Skin epidermis (tissue), 12 donors: ENCODE measurements at regions not wholly inside any gene's neighbourhood (a gene's known extent, or its start where the extent isn't known, plus 50 kb on each side); places are given as distances from the start of the nearest gene placed in this dataset.
"Not testable (repeated sequence)": the region's sequence is repeated elsewhere in the genome, so short reads cannot be mapped to it uniquely, and the experiment has no call there.

Source experiments
- H3K27ac ChIP-seq, 21 experiments: fragments of 200-600 bp; sonication (generic) in 11 of 21; one replicate each; pipeline ENCODE4 v1.5.0; 2020; ENCODE audit warnings: mild to moderate bottlenecking in 3 of 21, inconsistent platforms in 2 of 21, moderate library complexity in 2 of 21
- H3K4me3 ChIP-seq, 7 experiments: fragments of 200-600 bp; sonication (generic) in 2 of 7; one replicate each; pipeline ENCODE4 v1.5.0; 2020; ENCODE audit warnings: inconsistent platforms in 2 of 7, mild to moderate bottlenecking in 2 of 7, moderate library complexity in 1 of 7

DNA sequence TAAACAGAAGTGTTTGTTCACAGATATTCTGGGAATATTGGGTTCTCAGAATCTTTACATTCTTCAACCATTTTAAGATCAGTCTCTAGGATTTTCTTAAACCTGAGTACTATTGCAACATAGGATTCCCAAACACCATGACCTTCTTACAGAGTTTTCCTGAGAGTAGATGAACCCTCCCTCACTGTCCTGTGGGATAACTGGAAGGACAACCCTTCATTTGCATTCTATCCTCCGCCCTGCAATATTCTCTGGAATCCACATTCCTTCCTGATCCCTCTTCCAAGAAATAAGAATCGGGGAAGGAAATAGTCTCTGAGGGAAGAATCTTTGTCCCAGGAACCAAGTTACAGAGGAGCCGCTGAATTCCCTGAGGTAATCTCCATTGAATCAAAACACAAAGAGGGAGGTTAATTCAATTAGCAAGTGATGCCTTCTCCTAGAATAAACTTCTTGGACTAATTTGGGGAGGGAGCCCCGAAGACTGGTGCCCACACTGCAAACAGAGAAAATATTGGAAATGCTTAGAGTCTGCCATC is 99.8 kb upstream of the MBIP start:
- Histone ChIP-seq H3K27ac (no peak overlapping the region), H3K4me3 (no peak overlapping the region)

DNA sequence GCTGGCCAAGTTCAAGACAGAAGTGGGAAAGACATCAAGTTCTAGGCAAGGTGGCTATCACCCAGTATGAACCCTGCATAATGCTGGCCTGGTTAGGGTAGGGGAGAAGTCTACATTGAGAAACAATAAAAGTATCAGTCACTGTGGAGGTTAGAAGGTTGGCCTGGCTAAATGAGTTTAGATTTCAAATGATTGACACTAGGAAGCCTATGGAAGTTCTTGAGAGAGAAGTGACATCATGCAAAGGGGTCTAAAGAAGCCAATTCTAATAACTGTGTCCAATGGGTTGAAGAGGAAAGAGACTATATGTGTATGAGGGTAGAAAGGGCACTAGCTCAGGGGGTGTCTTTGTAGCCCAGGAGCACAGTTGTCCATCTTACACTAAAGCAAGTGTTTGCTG is 98.5 kb upstream of the MBIP start:
- Histone ChIP-seq H3K27ac (no peak overlapping the region), H3K4me3 (no peak overlapping the region)

DNA sequence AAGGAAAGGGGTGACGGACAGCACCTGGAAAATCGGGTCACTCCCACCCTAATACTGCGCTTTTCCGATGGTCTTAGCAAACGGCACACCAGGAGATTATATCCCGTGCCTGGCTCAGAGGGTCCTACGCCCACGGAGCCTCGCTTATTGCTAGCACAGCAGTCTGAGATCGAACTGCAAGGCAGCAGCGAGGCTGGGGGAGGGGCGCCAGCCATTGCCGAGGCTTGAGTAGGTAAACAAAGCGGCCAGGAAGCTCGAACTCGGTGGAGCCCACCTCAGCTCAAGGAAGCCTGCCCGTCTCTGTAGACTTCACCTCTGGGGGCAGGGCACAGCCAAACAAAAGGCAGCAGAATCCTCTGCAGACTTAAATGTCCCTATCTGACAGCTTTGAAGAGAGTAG is 91.5 kb upstream of the MBIP start:
- not testable (repeated sequence) for H3K27ac ChIP-seq, H3K4me3 ChIP-seq

DNA sequence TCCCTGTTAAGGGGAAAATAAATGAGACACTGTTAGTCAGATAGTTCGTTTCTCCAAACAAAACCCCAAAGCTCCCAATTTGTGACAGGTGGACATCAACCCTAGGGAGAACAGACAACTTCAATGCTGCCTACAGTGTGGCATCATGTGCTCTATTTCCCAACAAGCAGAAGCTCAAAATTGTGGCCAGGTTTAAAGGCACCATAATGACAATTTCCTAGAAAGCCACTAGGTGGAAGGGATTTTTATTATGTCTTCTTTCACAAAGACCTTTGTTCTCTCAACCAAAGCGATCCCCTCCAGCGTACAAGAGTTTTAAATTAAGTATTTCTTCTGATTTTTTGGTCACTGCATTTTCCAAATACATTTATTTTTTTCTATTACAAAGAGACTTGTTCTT is 88.0 kb upstream of the MBIP start:
- Histone ChIP-seq H3K4me3 (no peak overlapping the region), H3K27ac (no peak overlapping the region)

DNA sequence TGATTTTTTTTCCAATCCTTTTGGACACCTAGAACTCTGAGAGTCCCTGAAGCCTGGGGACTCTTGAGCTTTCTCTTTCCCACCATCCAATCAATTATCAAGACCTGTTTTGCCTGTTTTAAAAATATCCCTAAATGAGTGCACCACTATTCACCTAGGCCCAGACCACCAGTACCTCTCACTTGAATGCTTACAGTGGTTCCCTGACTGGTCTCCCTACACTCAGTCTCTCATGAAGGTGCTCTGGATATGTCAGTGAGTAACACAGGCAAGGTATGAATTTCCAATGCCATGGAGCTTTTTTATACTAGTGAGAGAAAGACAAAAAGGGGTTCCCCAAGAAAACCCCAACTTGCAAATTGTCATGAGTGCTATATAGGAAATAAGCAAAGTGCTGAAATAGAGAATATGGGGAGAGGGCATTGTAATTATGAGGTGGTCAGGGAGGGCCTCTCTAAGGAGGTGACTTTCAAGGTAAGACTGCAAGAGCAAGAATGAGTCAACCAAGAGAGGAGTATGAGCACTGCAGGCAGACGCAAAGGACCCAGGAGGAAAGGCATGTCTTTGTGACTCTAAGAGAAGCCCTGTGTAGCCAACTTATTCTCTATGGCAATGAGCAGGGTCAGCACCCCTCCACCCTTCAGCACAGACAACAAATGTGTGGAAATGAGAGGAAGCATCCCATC is 85.3 kb upstream of the MBIP start:
- no peak overlapping the region for H3K4me3 ChIP-seq
- H3K27ac ChIP-seq, result no peak overlapping the region

DNA sequence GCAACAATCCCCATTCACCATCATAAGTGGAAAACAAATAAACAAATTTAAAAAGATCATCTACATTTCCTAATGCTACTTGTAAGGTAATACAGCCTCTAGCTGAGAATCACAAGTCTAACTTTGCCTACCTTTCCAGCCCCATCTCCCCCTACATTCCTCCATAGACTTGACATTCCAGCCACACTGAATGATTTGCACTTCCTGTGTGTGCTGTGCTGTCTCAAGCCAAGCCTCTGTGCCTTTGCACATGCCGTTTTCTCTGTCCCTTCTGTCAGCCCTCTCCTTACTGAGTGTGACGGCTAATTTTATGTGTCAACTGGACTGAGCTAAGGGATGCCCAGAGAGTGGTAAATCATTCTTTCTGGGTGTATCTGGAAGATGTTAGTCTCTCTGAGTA is 82.4 kb upstream of the MBIP start:
- Histone ChIP-seq H3K27ac (no peak overlapping the region), H3K4me3 (no peak overlapping the region)

DNA sequence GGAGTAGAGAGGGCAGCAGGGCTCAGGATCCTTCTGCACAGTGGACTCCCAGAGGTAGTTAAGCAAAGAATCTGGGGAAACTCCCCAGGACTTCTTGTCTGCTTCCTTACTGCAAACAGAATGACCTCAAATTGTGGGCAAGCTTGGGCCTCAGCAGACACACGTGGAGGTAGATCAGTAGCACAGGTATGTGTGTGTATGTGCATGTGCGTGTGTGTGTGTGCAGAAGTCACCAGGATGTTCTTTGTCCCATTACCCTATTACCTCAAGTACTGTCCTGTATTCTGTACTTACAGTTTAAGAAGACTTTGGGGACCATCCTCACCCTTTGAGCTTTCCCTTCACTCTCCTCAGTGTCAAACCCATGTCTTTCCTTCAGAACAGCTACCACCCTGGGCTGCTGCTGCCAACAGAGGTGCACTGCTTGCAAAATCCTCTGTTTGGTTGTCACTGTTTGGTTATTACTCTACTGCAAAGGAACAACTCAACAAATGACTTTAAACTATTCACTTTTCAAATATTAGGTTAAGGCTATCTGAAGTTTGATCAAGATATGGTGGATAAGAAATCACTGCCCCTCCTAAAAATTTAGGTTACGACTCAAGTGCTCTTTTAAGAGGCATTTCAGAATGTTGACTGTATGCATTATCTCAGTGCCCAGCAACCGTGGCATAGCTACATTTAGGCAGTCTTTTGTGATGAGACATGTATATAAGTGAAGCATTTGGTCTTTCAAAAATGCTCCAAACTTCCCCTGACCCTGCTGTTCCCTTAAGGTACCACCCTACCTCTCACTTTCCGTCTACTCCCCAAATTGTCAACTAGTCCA is 78.2 kb upstream of the MBIP start:
- no peak overlapping the region for H3K4me3 ChIP-seq
- H3K27ac ChIP-seq, result no peak overlapping the region

DNA sequence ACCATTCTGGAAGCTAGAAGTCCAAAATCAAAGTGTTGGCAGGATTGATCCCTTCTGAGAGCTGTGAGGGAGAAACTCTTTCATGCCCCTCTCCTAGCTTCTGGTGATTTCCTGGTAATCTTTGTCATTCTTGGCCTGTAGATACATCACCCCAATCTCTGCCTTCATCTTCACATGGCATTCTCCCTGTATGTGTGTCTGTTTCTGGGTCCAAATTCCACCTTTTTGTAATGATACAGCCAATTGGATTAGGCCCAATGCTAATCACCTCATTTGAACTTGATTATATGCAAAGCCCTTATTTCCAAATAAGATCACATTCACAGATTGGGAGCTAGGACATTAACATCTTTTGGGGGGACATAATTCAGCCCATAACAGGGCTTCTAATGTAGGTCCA is 76.9 kb upstream of the MBIP start:
- H3K4me3 ChIP-seq, result no peak overlapping the region
- no peak overlapping the region for H3K27ac ChIP-seq

DNA sequence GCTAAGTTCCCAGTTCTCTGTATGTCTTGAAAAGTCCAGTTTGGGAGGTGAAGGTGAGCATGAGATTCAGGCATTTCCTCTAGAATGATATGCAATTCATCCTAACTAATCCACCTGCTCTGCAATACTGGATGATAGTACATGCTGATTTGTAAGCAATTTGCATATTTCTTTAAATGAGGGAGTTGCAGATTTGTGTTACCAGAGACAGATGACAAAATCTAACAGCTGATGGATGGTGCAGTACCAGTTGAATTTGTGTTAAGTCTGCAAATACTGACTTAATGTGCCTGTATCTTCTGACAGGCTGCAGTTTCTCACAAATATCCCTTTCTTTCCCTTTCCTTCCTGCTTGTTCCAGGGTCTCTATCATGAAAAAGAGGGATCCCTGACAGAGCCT is 76.4 kb upstream of the MBIP start:
- Histone ChIP-seq H3K27ac (no peak overlapping the region), H3K4me3 (no peak overlapping the region)

DNA sequence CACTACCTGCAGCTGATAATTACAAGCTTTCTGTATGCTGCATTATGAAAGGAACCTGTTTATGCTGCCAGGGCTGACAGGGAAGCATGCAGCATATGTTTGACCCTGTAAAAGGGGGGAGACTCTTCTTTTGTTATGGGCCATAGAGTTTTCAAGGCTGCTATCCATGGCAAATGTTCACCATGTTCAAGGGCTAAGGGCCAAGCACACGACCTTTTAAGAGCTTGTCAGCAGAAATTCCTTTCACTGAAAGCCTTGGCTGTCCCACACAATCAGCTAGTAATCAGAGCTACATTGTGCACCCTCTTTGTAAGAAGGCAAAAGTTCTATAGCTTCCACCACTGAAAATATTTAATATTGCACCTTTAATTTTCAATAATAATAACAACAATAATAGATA is 74.2 kb upstream of the MBIP start:
- Histone ChIP-seq H3K4me3 (no peak overlapping the region), H3K27ac (no peak overlapping the region)

DNA sequence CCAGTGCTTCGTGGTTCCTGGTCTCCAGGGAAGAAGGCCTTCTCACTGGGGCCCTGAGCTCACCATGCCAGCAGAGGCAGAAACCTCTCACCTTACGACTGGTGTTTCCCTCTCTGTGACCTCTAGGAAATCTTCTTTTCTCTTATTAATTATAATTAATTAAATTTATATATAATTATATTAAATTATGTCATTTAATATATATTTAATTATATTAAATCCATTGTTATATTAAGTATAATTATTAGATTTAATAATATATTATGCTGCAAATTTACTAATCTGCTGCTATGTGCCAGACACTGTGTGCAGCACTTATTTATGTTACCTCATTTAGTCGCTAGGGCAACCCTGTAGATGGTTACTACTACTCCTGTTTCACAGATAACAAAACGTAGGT is 70.3 kb upstream of the MBIP start:
- H3K27ac ChIP-seq, result no peak overlapping the region
- no peak overlapping the region for H3K4me3 ChIP-seq

DNA sequence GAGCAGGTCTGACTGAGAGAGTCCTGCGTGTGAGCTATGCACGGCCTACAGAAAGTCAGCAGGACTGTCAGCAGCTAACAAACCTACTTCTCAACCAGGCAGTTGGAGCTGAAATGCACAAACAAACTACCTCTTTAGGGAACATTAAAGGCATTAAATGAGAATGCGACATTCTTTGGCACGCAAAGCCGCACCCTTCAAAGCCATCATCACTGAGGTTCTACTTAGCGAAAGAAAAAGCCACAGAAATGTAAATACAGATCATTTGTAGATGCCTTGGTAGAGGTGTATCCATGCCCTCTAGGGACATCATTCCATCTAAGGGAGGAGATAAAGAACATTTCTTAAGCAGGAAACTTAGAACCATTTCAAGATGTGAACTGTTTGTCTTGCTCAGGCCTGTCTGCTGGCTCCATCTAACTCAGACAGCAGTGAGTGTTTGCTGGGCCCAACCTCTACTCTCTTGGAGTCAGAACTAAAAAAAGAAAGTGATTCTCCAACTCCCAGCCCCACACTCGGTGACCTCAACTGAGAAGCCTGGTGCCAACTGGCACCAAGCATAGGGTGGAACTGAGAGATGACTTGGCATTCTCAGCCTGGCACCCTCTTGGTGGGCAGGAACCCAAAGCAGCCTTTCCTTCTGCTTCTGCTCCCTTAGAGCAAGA is 63.5 kb upstream of the MBIP start:
- H3K27ac ChIP-seq, result peak overlapping the region in 4 of 21 experiments; percentile 2 to 75 (median 10)

DNA sequence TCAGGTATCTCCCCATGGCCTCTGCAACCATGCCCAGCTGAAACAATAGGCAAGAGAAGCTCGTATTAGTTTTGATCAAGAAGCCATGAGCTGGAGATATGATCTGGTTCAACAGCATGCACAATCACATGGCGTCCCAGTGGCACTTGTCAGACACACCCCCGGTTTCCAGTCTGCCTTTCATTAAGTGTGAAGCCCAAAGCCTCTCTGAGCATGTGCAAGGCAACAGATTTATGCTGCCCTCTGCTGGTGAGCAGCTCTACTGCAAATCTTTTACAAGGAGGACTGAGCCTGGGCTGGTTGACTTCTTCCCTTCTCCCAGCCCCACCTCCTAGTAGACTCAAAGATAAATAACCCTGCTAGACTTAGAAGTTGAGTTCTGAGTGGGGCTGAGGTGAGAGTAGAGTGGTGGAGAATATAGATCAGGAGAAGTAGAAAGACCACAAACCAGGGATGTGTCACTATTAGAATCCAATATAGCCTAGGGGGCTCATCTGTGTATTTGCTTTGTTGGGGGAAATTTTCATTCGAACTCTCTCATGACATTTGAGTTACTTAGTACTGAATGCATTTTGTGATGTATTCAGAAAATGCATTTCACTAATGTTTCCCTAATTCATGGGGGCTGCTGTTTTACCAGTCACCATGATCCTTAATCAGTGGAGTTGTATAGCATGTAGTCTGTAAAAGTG is 53.7 kb upstream of the MBIP start:
- no peak overlapping the region for H3K4me3 ChIP-seq
- no peak overlapping the region for H3K27ac ChIP-seq

More for the DNA sequence above, 63.5 kb upstream of the MBIP start:
- H3K4me3 ChIP-seq, result no peak overlapping the region
